HG02642 (cell line): ENCODE measurements at regions not wholly inside any gene's neighbourhood (a gene's known extent, or its start where the extent isn't known, plus 50 kb on each side); places are given as distances from the start of the nearest gene placed in this dataset.
A peak's percentile ranks its signal among the peaks of the same experiment; 100 is the strongest.

ENCODE experiments used
- ATAC-seq: cut with Tn5 transposase; IDR thresholded peaks from one replicate; pipeline ENCODE4 v1.9.1; 2021; ENCODE audit warnings: mild to moderate bottlenecking; ENCODE audit not compliant: unreplicated experiment, poor library complexity

- ATAC-seq: no peak
Observed at GRCh38 chr1:230518511-230518910, 92.4 kb upstream of the PGBD5 start.

DNA sequence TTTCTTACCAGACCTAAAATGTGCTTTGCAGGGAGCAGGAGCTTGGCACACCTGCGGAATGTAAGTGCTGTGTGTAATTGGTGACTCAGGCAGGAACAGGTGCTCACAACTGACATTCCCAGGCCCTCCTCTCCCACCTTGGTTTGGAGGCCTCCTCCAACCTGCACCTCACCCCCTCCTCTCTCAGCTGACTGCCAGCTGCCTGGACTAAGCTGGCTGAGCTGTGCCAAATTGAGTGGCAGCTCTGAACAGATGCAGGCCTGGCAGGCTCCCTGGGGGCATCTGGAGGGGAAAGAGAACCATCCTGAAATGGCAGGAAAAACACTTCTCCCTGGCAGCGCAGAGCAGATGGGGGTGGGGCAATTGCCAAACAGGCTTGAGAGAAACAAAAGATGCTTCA is 91.7 kb upstream of the PGBD5 start:
- no peak for ATAC-seq

DNA sequence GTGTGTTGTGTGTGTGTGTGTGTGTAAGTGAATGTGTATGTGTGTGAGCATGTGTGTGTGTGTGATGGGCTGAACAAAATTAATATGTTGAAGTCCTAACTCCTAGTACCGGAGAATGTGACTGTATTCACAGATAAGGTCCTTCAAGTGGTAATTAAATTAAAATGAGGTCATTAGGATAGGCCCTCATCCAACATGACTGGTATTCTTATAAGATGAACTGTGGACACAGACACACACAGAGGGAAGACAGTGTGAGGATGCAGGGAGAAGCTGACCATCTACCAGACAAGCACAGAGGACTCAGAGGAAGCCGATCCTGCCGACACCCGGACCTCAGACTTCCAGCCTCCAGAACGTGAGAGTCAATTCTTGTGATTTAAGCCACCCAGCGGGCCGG is 91.2 kb upstream of the PGBD5 start:
- no peak for ATAC-seq

- no peak for ATAC-seq
Observed at GRCh38 chr1:230516889-230517288, 90.8 kb upstream of the PGBD5 start.

GRCh38 chr1:230515451-230516145 is 89.5 kb upstream of the PGBD5 start:
- no peak for ATAC-seq

GRCh38 chr1:230510496-230510895 is 84.4 kb upstream of the PGBD5 start:
- ATAC-seq: no peak

DNA sequence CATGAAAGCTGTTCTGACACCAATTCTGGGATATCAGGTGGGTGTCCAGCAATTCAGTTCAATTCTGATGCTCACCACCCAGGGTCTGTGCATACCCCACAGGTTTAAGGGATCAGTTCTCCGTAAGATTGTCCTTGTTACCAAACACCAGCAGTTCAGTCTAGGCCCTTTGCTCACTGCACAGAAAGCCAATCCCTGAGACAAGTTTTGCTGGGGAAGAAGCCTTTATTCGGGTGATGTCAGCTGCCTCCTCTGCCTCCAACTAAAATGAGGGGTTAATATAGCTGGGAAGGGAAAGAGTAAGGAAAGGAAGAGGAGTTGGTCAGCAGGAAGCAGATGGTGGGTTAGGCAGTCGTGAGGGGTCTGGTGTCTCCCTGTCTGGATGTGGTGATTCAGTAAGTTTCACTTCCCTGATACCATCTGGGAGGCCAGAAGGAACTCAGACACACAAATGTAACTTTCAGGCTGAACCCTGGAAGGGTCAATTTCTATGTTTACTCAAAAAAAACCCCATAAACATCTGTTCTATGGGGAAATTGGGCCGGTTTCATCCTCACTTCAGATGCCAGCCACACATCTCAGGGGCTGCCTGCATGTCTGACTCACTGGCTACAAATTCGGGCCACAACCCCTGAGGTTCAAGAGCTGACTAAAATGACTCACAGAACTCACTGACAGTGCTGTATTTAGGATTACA is 83.3 kb upstream of the PGBD5 start:
- peak; percentile 82 for ATAC-seq

- no peak for ATAC-seq
Observed at GRCh38 chr1:230507666-230508402, 81.7 kb upstream of the PGBD5 start.

- ATAC-seq: no peak
Observed at GRCh38 chr1:230507236-230507635, 81.1 kb upstream of the PGBD5 start.

- ATAC-seq: no peak
Observed at GRCh38 chr1:230506451-230506850, 80.3 kb upstream of the PGBD5 start.

GRCh38 chr1:230504310-230504709 is 78.2 kb upstream of the PGBD5 start:
- ATAC-seq: no peak

GRCh38 chr1:230503726-230504125 is 77.6 kb upstream of the PGBD5 start:
- ATAC-seq: no peak

- no peak for ATAC-seq
Observed at GRCh38 chr1:230502996-230503395, 76.9 kb upstream of the PGBD5 start.

- ATAC-seq: no peak
Observed at GRCh38 chr1:230502306-230502705, 76.2 kb upstream of the PGBD5 start.

- ATAC-seq: no peak
Observed at GRCh38 chr1:230501849-230502248, 75.7 kb upstream of the PGBD5 start.

GRCh38 chr1:230501242-230501641 is 75.1 kb upstream of the PGBD5 start:
- ATAC-seq: no peak

- no peak for ATAC-seq
Observed at GRCh38 chr1:230500063-230500462, 73.9 kb upstream of the PGBD5 start.

DNA sequence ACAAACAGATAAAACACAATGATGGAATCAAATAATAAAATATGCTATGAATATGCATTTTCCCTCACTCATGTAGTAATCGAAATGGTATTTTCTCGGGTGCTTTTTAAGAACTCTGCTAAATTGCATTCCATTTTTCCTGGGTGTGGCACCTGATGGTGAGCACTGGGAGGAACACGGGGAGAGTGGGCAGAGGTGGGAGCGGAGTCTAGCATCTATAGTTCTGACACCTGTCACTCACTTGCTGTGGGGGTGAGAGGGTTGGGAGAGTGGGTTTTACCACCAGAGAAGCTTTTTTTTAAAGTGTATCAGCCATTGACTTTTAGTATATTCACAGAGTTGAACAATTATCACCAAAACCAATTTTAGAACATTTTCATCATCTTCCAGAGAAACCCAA is 73.4 kb upstream of the PGBD5 start:
- ATAC-seq: no peak

DNA sequence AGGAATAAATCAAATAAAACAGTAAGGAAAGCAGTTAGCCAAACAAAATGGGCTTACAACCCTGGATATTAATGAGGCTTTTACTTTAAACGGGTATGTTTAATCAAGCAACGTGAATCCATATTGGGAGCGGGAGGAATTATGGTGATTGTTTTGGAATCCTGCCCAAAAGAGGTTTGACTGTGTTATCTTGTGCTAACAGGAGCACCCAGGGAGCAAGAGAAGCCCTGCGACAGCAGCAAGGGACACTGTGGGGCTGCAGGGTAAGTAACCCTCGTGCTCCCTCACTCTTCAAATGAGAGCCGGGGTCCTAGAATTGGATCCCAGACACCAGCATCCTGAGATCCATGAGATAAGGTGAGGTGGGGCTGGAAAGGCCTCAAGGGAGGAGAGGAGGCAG is 72.6 kb upstream of the PGBD5 start:
- ATAC-seq: no peak

DNA sequence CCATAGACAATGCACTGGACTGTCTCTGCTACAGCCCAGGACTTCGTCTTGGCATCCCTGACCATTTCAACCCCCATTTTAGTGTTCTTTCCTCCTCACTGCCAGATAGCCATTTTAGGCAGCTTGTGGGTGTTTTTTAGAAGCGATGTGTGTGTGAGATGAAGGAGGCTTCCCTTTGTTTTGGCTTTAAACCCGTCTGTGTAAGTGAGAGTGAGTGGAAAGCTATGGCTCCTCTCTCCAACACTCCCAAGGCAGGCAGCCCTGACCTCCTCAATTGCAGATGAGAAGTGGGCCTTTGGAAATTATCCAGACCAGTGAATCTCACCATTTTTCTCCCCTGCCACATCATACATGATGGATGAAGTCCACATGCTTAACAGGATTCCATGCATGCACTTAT is 70.3 kb upstream of the PGBD5 start:
- ATAC-seq: no peak

- no peak for ATAC-seq
Observed at GRCh38 chr1:230495891-230496385, 69.8 kb upstream of the PGBD5 start.
